ENCODE measurements at regions not wholly inside any gene's neighbourhood (a gene's known extent, or its start where the extent isn't known, plus 50 kb on each side); places are given as distances from the start of the nearest gene placed in this dataset.

DNA sequence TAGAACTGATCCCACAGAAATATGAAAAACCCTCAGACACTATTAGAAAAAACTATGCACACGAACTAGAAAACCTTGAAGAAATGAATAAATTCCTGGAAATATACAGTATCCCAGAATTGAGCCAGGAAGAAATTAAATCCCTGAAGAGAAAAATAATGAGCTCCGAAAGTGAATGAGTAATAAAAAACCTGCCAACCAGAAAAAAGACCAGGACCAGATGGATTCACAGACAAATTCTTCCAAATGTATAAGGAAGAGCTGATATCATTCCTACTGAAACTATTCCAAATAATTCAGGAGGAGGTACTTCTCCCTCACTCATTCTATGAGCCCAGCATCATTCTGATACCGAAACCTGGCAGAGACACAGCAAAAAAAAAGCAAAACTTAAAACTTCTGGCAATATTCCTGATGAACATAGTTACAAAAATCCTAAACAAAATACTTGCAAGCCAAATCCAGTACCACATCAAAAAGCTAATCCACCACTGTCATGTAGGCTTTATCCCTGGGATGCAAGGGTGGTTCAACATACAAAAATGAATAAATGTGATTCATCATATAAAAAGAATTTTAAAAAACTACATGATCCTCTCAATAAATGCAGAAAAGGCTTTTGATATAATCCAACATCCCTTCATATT, 1397.6 kb upstream of the DDX18 start:
- TF ChIP-seq, protein P1, sequence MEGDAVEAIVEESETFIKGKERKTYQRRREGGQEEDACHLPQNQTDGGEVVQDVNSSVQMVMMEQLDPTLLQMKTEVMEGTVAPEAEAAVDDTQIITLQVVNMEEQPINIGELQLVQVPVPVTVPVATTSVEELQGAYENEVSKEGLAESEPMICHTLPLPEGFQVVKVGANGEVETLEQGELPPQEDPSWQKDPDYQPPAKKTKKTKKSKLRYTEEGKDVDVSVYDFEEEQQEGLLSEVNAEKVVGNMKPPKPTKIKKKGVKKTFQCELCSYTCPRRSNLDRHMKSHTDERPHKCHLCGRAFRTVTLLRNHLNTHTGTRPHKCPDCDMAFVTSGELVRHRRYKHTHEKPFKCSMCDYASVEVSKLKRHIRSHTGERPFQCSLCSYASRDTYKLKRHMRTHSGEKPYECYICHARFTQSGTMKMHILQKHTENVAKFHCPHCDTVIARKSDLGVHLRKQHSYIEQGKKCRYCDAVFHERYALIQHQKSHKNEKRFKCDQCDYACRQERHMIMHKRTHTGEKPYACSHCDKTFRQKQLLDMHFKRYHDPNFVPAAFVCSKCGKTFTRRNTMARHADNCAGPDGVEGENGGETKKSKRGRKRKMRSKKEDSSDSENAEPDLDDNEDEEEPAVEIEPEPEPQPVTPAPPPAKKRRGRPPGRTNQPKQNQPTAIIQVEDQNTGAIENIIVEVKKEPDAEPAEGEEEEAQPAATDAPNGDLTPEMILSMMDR (IDR thresholded peaks at IDR 0.05) = no peak
- TF ChIP-seq POLR2AphosphoS5 (IDR thresholded peaks at IDR 0.05; ENCODE audit: low read depth, low read length) (no peak), TCF7L2 (IDR thresholded peaks at IDR 0.05; ENCODE audit: low read depth, low read length) (no peak)
